DOHH2 (cell line): ENCODE measurements at regions not wholly inside any gene's neighbourhood (a gene's known extent, or its start where the extent isn't known, plus 50 kb on each side); places are given as distances from the start of the nearest gene placed in this dataset.

Source experiments
- H3F3A ChIP-seq: fragments of 200-600 bp; sonication (generic), shearing (Covaris generic); 2 replicates; pipeline ENCODE4 v1.6.0; 2016; ENCODE audit warnings: antibody characterized with exemption, mild to moderate bottlenecking; ENCODE audit not compliant: control insufficient read depth, insufficient read depth
- H3K27ac ChIP-seq: fragments of 200-600 bp; sonication (generic); 2 replicates; pipeline ENCODE4 v1.5.1; 2014; ENCODE audit warnings: low read depth, mild to moderate bottlenecking, low read length, moderate library complexity
- H3K27me3 ChIP-seq: fragments of 200-600 bp; sonication (generic); 2 replicates; pipeline ENCODE4 v1.6.1; 2014; ENCODE audit warnings: mild to moderate bottlenecking, low read length, mixed read lengths; ENCODE audit not compliant: control insufficient read depth
- H3K36me3 ChIP-seq: fragments of 200-600 bp; sonication (generic); 2 replicates; pipeline ENCODE4 v1.6.1; 2014; ENCODE audit warnings: mild to moderate bottlenecking, low read length, moderate library complexity, mixed read lengths; ENCODE audit not compliant: control insufficient read depth
- H3K4me1 ChIP-seq: fragments of 200-600 bp; sonication (generic); 2 replicates; pipeline ENCODE4 v1.6.1; 2014; ENCODE audit warnings: mild to moderate bottlenecking, low read length, mixed read lengths; ENCODE audit not compliant: control insufficient read depth
- H3K4me2 ChIP-seq: fragments of 200-600 bp; sonication (generic); 2 replicates; pipeline ENCODE4 v1.6.0; 2014; ENCODE audit warnings: mild to moderate bottlenecking, low read length, moderate library complexity
- H3K4me3 ChIP-seq: fragments of 200-600 bp; sonication (generic); 2 replicates; pipeline ENCODE4 v1.5.1; 2014; ENCODE audit warnings: mild to moderate bottlenecking, low read length, mixed read lengths
- H3K79me2 ChIP-seq: fragments of 200-600 bp; sonication (generic); 2 replicates; pipeline ENCODE4 v1.6.1; 2014; ENCODE audit warnings: mild to moderate bottlenecking, low read length, mixed read lengths; ENCODE audit not compliant: control insufficient read depth
- H3K9me2 ChIP-seq: fragments of 200-600 bp; sonication (generic); replicated peaks from 2 replicates; pipeline ENCODE4 v1.6.1; 2014; ENCODE audit warnings: mild to moderate bottlenecking, low read length, mixed read lengths; ENCODE audit not compliant: control insufficient read depth
- H3K9me3 ChIP-seq: fragments of 200-600 bp; sonication (generic); 2 replicates; pipeline ENCODE4 v1.6.1; 2014; ENCODE audit warnings: antibody characterized with exemption, low read length, mixed read lengths; ENCODE audit not compliant: control insufficient read depth, insufficient read depth
- H4K20me1 ChIP-seq: fragments of 200-600 bp; sonication (generic); 2 replicates; pipeline ENCODE4 v1.6.0; 2014; ENCODE audit warnings: low read depth, mild to moderate bottlenecking, antibody characterized with exemption, low read length, moderate library complexity; ENCODE audit not compliant: control insufficient read depth, insufficient read depth
- EZH2phosphoT487 ChIP-seq: fragments of 200-600 bp; sonication (generic); IDR thresholded peaks from 2 replicates; pipeline ENCODE4 v1.6.1; 2017; ENCODE audit warnings: borderline replicate concordance, mild to moderate bottlenecking, antibody characterized with exemption, low read length, moderate library complexity, mixed read lengths
- TF ChIP-seq, protein P1 (sequence below): fragments of 200-600 bp; sonication (generic); IDR thresholded peaks from one replicate; pipeline ENCODE4 v1.5.1; 2014; ENCODE audit warnings: antibody characterized with exemption, mild to moderate bottlenecking, low read depth, low read length; ENCODE audit not compliant: poor library complexity, severe bottlenecking

DNA sequence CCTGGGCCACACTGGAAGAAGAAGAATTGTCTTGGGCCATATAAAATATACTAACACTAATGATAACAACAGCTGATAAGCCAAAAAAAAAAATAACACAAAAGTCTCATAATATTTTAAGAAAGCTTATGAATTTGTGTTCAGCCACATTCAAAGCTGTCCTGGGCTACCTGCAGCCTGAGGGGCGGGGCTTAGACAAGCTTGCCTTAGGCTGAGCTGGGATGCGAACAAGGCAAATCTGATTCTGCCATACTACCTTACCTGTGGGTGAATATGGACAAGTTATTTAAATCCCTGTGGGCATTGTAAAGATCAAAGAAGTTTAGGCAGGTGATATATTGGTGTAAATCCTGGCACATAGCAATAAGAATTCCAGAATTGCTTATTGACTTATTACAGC is 212.3 kb upstream of the ATP10B start:
- no peak for TF ChIP-seq EZH2phosphoT487
- TF ChIP-seq, protein P1, sequence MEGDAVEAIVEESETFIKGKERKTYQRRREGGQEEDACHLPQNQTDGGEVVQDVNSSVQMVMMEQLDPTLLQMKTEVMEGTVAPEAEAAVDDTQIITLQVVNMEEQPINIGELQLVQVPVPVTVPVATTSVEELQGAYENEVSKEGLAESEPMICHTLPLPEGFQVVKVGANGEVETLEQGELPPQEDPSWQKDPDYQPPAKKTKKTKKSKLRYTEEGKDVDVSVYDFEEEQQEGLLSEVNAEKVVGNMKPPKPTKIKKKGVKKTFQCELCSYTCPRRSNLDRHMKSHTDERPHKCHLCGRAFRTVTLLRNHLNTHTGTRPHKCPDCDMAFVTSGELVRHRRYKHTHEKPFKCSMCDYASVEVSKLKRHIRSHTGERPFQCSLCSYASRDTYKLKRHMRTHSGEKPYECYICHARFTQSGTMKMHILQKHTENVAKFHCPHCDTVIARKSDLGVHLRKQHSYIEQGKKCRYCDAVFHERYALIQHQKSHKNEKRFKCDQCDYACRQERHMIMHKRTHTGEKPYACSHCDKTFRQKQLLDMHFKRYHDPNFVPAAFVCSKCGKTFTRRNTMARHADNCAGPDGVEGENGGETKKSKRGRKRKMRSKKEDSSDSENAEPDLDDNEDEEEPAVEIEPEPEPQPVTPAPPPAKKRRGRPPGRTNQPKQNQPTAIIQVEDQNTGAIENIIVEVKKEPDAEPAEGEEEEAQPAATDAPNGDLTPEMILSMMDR = no peak
- H3K9me2 ChIP-seq = no peaks in the 10 kb centered on the region
- no peaks in the 10 kb centered on the region for H3K27me3 ChIP-seq
- H3F3A ChIP-seq = no peaks in the 10 kb centered on the region
- H3K79me2 ChIP-seq = no peaks in the 10 kb centered on the region
- H3K4me3 ChIP-seq = no peak overlapping the region
- H4K20me1 ChIP-seq = no peaks in the 10 kb centered on the region
- no peaks in the 10 kb centered on the region for H3K4me1 ChIP-seq
- no peak overlapping the region for H3K27ac ChIP-seq
- H3K36me3 ChIP-seq = no peaks in the 10 kb centered on the region
- H3K9me3 ChIP-seq = no peaks in the 10 kb centered on the region
- no peak overlapping the region for H3K4me2 ChIP-seq

DNA sequence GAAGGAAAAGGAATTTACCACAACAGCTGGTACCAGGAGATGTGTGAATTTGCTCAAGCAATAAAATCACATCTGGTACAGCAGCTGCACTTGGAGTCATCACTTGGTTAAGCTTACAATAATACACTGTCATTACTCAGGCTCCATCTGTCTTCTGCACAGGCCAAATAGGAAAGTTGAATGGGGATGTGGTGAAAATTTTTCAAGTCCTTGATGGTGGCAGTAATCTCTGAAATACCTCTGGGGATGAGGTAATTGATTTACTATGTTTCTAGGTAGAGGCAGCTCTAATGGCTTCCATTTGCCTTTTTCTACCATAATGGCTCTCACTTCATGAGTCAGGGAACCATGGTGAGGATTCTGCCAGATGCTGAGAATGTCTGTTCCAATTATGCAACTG is 206.8 kb upstream of the ATP10B start:
- no peak overlapping the region for H3K4me2 ChIP-seq
- H3K27ac ChIP-seq = no peak overlapping the region
- H4K20me1 ChIP-seq = no peaks in the 10 kb centered on the region
- TF ChIP-seq EZH2phosphoT487 = no peak
- TF ChIP-seq, protein P1 = no peak
- H3K4me3 ChIP-seq = no peak overlapping the region
- H3F3A ChIP-seq = no peaks in the 10 kb centered on the region
- H3K36me3 ChIP-seq = no peaks in the 10 kb centered on the region
- H3K9me2 ChIP-seq = no peaks in the 10 kb centered on the region
- no peaks in the 10 kb centered on the region for H3K79me2 ChIP-seq
- no peaks in the 10 kb centered on the region for H3K9me3 ChIP-seq
- no peaks in the 10 kb centered on the region for H3K27me3 ChIP-seq
- no peaks in the 10 kb centered on the region for H3K4me1 ChIP-seq

DNA sequence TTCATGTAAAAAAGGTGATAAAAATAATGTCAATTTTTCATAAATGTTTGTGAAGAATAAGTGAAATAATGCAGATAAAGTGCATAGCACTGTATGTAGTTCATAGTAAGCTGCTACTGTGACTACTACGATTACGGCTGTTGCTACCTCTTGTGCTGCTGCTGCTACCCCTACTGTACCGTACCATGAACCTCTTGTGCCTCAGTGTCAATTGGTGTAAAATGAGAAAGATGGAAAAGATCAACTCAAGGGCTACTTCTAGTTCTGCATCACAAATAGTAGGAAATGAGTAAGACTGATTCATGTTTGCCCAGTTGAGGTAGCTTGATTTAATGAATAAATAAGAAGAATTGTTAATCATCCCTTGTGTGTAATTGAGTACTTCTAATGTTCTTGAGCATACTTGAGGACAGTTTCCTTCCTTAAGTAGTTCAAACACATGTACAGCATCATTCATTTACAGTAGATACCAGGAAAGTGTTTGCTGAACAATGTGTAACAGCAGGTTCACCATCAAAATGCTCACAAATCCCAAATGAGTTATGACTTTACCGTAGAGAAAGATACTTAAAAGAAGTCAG is 200.0 kb upstream of the ATP10B start:
- H3K79me2 ChIP-seq = no peaks in the 10 kb centered on the region
- TF ChIP-seq, protein P1 = no peak
- TF ChIP-seq EZH2phosphoT487 = no peak
- no peaks in the 10 kb centered on the region for H4K20me1 ChIP-seq
- H3K4me2 ChIP-seq = no peak overlapping the region
- no peak overlapping the region for H3K4me3 ChIP-seq
- H3K27me3 ChIP-seq = no peaks in the 10 kb centered on the region
- H3F3A ChIP-seq = no peaks in the 10 kb centered on the region
- H3K9me2 ChIP-seq = no peaks in the 10 kb centered on the region
- no peaks in the 10 kb centered on the region for H3K4me1 ChIP-seq
- H3K27ac ChIP-seq = no peak overlapping the region
- H3K36me3 ChIP-seq = no peaks in the 10 kb centered on the region
- H3K9me3 ChIP-seq = no peaks in the 10 kb centered on the region
